Fibroblast of mammary gland (primary cell): ENCODE measurements at regions not wholly inside any gene's neighbourhood (a gene's known extent, or its start where the extent isn't known, plus 50 kb on each side); places are given as distances from the start of the nearest gene placed in this dataset.

ENCODE experiments used
- DNase-seq: peaks from one replicate; pipeline ENCODE4 v3.0.0-alpha.2; 2010; ENCODE audit warnings: low read depth
- H3K4me3 ChIP-seq: 2 replicates; pipeline ENCODE4 v1.5.1; 2011; ENCODE audit warnings: low read depth, mild to moderate bottlenecking, low read length, moderate library complexity; ENCODE audit not compliant: control insufficient read depth
- CTCF ChIP-seq: conservative IDR thresholded peaks from 2 replicates; pipeline ENCODE4 v1.5.1; 2011; ENCODE audit warnings: low read depth, low read length, inconsistent platforms; ENCODE audit not compliant: control insufficient read depth, insufficient read depth

- no peak for TF ChIP-seq CTCF
- no peak for DNase-seq
- no peak overlapping the region for H3K4me3 ChIP-seq
These were observed 53.6 kb upstream of the CDH18 start for GRCh38 chr5:20041326-20042274.

GRCh38 chr5:20040901-20041300 is 52.9 kb upstream of the CDH18 start:
- no peak for TF ChIP-seq CTCF
- H3K4me3 ChIP-seq = no peak overlapping the region
- DNase-seq = no peak
